ENCODE measurements at regions not wholly inside any gene's neighbourhood (a gene's known extent, or its start where the extent isn't known, plus 50 kb on each side); places are given as distances from the start of the nearest gene placed in this dataset.
"Not testable (repeated sequence)": the region's sequence is repeated elsewhere in the genome, so short reads cannot be mapped to it uniquely, and the experiment has no call there.

DNA sequence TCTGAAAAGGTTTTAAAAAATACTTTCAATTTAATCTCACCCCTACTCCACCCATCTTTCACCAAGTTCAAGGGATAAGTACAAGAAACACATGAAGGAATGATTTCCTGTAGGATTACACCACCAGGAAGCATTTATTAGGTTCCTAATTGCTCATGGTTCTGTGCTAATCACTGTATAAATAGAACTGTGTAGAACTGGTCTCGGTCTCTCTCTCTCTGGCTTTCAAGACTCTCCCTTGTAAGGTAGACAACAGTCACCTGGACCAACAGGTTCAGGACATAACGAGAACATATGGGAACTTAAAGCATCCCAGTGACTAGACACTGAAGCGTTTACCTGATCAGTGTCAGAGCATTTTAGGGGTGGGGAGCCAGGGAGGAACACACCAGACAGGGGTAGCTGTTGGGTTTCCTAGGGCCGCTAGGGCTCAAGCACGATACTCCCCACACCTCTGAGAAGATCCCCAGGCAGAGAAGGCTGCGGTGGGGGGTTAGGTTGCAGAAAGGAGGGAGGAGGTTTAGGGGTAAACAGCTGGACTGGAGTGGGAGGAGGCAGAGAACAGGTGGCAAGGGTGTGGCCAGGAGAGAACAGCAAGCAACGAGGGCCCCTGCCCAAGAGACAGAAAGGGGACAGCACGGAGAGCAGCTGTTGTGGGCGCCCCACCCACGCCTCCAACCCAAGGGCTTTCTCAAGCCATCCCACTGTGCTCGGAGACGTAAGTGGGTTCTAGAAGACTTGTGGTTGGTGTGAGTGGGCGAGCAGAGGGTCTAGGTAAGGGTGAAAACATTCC is 52.5 kb upstream of the USP6NL start:
- WGBS, 2 donors, result 92 to 95% methylated on average over 13 of the region's 13 CpGs
- TF ChIP-seq CTCF (IDR thresholded peaks at IDR 0.05), result no peak
- no peak for TF ChIP-seq POLR2A (IDR thresholded peaks at IDR 0.05)
- intact Hi-C loops (cut with DNase I), result no loop called here
- no peaks in the 10 kb centered on the region for H3K4me1 ChIP-seq
- H3K36me3 ChIP-seq, result no peaks in the 10 kb centered on the region
- H3K27ac ChIP-seq, result no peak overlapping the region
- no peak for DNase-seq
- H3K27me3 ChIP-seq, result no peaks in the 10 kb centered on the region
- no peaks in the 10 kb centered on the region for H3K9me3 ChIP-seq
- H3K4me3 ChIP-seq (replicated peaks in 1 of 3), result no peak overlapping the region

DNA sequence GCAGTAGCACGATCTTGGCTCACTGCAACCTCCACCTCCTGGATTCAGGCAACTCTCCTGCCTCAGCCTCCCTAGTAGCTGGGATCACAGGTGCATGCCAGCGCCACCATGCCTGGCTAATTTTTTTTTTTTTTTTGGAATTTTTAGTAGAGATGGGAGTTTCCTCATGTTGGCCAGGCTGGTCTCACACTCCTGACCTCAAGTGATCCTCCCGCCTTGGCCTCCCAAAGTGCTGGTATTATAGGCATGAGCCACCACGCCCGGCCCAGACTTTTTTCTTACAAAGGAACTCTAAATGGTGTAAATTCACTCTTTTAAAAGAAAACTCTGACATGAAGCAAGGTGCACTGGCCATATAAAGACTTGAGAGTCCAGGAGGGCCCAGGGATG is 51.7 kb upstream of the USP6NL start:
- H3K27me3 ChIP-seq; intact Hi-C loops (cut with DNase I); H3K4me3 ChIP-seq (replicated peaks in 1 of 3); H3K9me3 ChIP-seq; H3K4me1 ChIP-seq; DNase-seq; H3K27ac ChIP-seq; H3K36me3 ChIP-seq: not testable (repeated sequence)
- WGBS, 2 donors, result 95 to 97% methylated on average over 5 of the region's 5 CpGs

GRCh38 chr10:11661441-11661840 is 50.0 kb upstream of the USP6NL start:
- TF ChIP-seq POLR2A (IDR thresholded peaks at IDR 0.05), result no peak
- no peak for TF ChIP-seq CTCF (IDR thresholded peaks at IDR 0.05)
- Histone ChIP-seq H3K4me3 (replicated peaks in 1 of 3) (no peak overlapping the region), H3K9me3 (no peaks in the 10 kb centered on the region)

More at GRCh38 chr10:11661441-11661840, 50.0 kb upstream of the USP6NL start:
- no peak overlapping the region for H3K27ac ChIP-seq
- intact Hi-C loops (cut with DNase I), result no loop called here
- no peaks in the 10 kb centered on the region for H3K27me3 ChIP-seq
- H3K4me1 ChIP-seq, result no peaks in the 10 kb centered on the region
- no peaks in the 10 kb centered on the region for H3K36me3 ChIP-seq
- no peak for DNase-seq
- 85 to 86% methylated on average over 5 of the region's 5 CpGs for WGBS, 2 donors
